H9 (cell line): ENCODE measurements at regions not wholly inside any gene's neighbourhood (a gene's known extent, or its start where the extent isn't known, plus 50 kb on each side); places are given as distances from the start of the nearest gene placed in this dataset.

ENCODE experiments used
- DNase-seq: peaks from one replicate; pipeline ENCODE4 v3.0.0-alpha.2; 2017
- H2AFZ ChIP-seq: one replicate; pipeline ENCODE4 v1.6.1; 2013; ENCODE audit warnings: mild to moderate bottlenecking, low read length, control low read depth, moderate library complexity
- H2AK5ac ChIP-seq: 2 replicates; pipeline ENCODE4 v1.6.1; 2013; ENCODE audit warnings: low read length, control low read depth, mixed read lengths; ENCODE audit not compliant: insufficient read length
- H2BK120ac ChIP-seq: one replicate; pipeline ENCODE4 v1.6.1; 2013; ENCODE audit warnings: low read depth, mild to moderate bottlenecking, low read length, control low read depth, inconsistent platforms; ENCODE audit not compliant: poor library complexity, severe bottlenecking
- H2BK12ac ChIP-seq: 2 replicates; pipeline ENCODE4 v1.6.1; 2013; ENCODE audit warnings: low read length, control low read depth, mixed read lengths, low read depth; ENCODE audit not compliant: insufficient read length
- H2BK15ac ChIP-seq: 2 replicates; pipeline ENCODE4 v1.6.1; 2013; ENCODE audit warnings: low read depth, low read length, control low read depth
- H2BK20ac ChIP-seq: one replicate; pipeline ENCODE4 v1.6.1; 2013; ENCODE audit warnings: low read depth, mild to moderate bottlenecking, low read length, control low read depth, inconsistent platforms; ENCODE audit not compliant: poor library complexity, severe bottlenecking
- H2BK5ac ChIP-seq: 2 replicates; pipeline ENCODE4 v1.6.1; 2013; ENCODE audit warnings: low read length, control low read depth, mixed read lengths; ENCODE audit not compliant: insufficient read length
- H3K14ac ChIP-seq: 2 replicates; pipeline ENCODE4 v1.6.1; 2013; ENCODE audit warnings: low read length, control low read depth; ENCODE audit not compliant: insufficient read depth
- H3K18ac ChIP-seq: 2 replicates; pipeline ENCODE4 v1.6.1; 2013; ENCODE audit warnings: low read depth, mild to moderate bottlenecking, mixed read lengths, low read length, control low read depth; ENCODE audit not compliant: insufficient read length
- H3K23ac ChIP-seq: 2 replicates; pipeline ENCODE4 v1.6.1; 2013; ENCODE audit warnings: low read length, control low read depth, mixed read lengths, low read depth; ENCODE audit not compliant: insufficient read length
- H3K23me2 ChIP-seq: 2 replicates; pipeline ENCODE4 v1.6.1; 2013; ENCODE audit warnings: low read depth, mild to moderate bottlenecking, mixed read lengths, low read length, control low read depth; ENCODE audit not compliant: insufficient read length, poor library complexity, severe bottlenecking
- H3K27ac ChIP-seq: 2 replicates; pipeline ENCODE4 v1.5.1; 2013; ENCODE audit warnings: low read length, control low read depth, mixed read lengths, low read depth; ENCODE audit not compliant: insufficient read length
- H3K27me3 ChIP-seq: 2 replicates; pipeline ENCODE4 v1.6.1; 2013; ENCODE audit warnings: low read length, control low read depth, inconsistent platforms; ENCODE audit not compliant: insufficient read depth
- H3K4ac ChIP-seq: 2 replicates; pipeline ENCODE4 v1.6.1; 2013; ENCODE audit warnings: low read depth, mild to moderate bottlenecking, control low read depth, inconsistent platforms, low read length, moderate library complexity
- H3K4me1 ChIP-seq: 2 replicates; pipeline ENCODE4 v1.6.1; 2013; ENCODE audit warnings: low read length, control low read depth, inconsistent platforms; ENCODE audit not compliant: insufficient read depth
- H3K4me2 ChIP-seq: 2 replicates; pipeline ENCODE4 v1.6.1; 2013; ENCODE audit warnings: low read length, control low read depth, mixed read lengths; ENCODE audit not compliant: insufficient read length, insufficient read depth
- H3K56ac ChIP-seq: 2 replicates; pipeline ENCODE4 v1.6.1; 2013; ENCODE audit warnings: low read depth, mild to moderate bottlenecking, mixed read lengths, low read length, control low read depth; ENCODE audit not compliant: insufficient read length
- H3K79me1 ChIP-seq: 2 replicates; pipeline ENCODE4 v1.6.1; 2013; ENCODE audit warnings: low read depth, mild to moderate bottlenecking, moderate library complexity, low read length, control low read depth, inconsistent platforms; ENCODE audit not compliant: insufficient read depth, poor library complexity, severe bottlenecking
- H3K79me2 ChIP-seq: 2 replicates; pipeline ENCODE4 v1.6.1; 2013; ENCODE audit warnings: low read length, control low read depth, inconsistent platforms; ENCODE audit not compliant: insufficient read depth
- H3K9ac ChIP-seq: 2 replicates; pipeline ENCODE4 v1.6.1; 2013; ENCODE audit warnings: low read length, control low read depth, mixed read lengths; ENCODE audit not compliant: insufficient read length; ENCODE audit errors: extremely low read depth
- H3K9me3 ChIP-seq: one replicate; pipeline ENCODE4 v1.6.1; 2013; ENCODE audit warnings: low read depth, low read length, inconsistent platforms; ENCODE audit not compliant: control insufficient read depth
- H3T11ph ChIP-seq: one replicate; pipeline ENCODE4 v1.6.1; 2013; ENCODE audit warnings: mild to moderate bottlenecking, low read length, control low read depth, inconsistent platforms
- H4K20me1 ChIP-seq: one replicate; pipeline ENCODE4 v1.6.1; 2013; ENCODE audit not compliant: control insufficient read depth, insufficient read length, insufficient read depth
- H4K5ac ChIP-seq: 2 replicates; pipeline ENCODE4 v1.6.1; 2013; ENCODE audit warnings: low read depth, mild to moderate bottlenecking, mixed read lengths, low read length, control low read depth; ENCODE audit not compliant: insufficient read length
- H4K8ac ChIP-seq: replicated peaks from 2 replicates; pipeline ENCODE4 v1.6.1; 2013; ENCODE audit warnings: low read length, control low read depth, mixed read lengths, low read depth; ENCODE audit not compliant: insufficient read length
- H4K91ac ChIP-seq: 2 replicates; pipeline ENCODE4 v1.6.1; 2013; ENCODE audit warnings: low read depth, mild to moderate bottlenecking, moderate library complexity, mixed read lengths, low read length, control low read depth; ENCODE audit not compliant: insufficient read length
- H3K27ac Mint-ChIP-seq, 3 experiments: 2 replicates in 2 of 3; 3 replicates in 1 of 3; pipeline ENCODE4 v1.8.0; 2020 to 2021; ENCODE audit warnings: mixed read lengths in 3 of 3, mild to moderate bottlenecking in 1 of 3, moderate library complexity in 1 of 3
- H3K27me3 Mint-ChIP-seq: 2 replicates; pipeline ENCODE4 v1.8.0; 2021; ENCODE audit warnings: low read depth, mild to moderate bottlenecking, moderate library complexity, mixed read lengths
- H3K36me3 Mint-ChIP-seq, 3 experiments: 2 replicates in 2 of 3; 3 replicates in 1 of 3; pipeline ENCODE4 v1.8.0; 2020 to 2021; ENCODE audit warnings: low read depth in 3 of 3, mixed read lengths in 3 of 3; ENCODE audit not compliant: insufficient read depth in 1 of 3
- H3K4me1 Mint-ChIP-seq, 2 experiments: 2 replicates each; pipeline ENCODE4 v1.8.0; 2020; ENCODE audit warnings: mixed read lengths in 2 of 2
- H3K4me3 Mint-ChIP-seq, 2 experiments: 2 replicates in 1 of 2; 3 replicates in 1 of 2; pipeline ENCODE4 v1.8.0; 2020 to 2021; ENCODE audit warnings: mild to moderate bottlenecking in 2 of 2, mixed read lengths in 2 of 2, moderate library complexity in 1 of 2
- H3K9me3 Mint-ChIP-seq, 2 experiments: 2 replicates in 1 of 2; 3 replicates in 1 of 2; pipeline ENCODE4 v1.8.0; 2020; ENCODE audit warnings: mild to moderate bottlenecking in 2 of 2, mixed read lengths in 2 of 2, moderate library complexity in 1 of 2
- WGBS: extraction: QIAGEN DNeasy Blood & Tissue Kit; methylation state at CpG from one replicate; pipeline ENCODE4 v1.1.7; 2013; ENCODE audit warnings: missing lambda C conversion rate, low lambda C conversion rate, mixed read lengths; ENCODE audit not compliant: insufficient read length; ENCODE audit errors: extremely low coverage; 5-methylcytosine and 5-hydroxymethylcytosine counted together
- TF ChIP-seq, protein P1 (sequence below): fragments of 200-600 bp; sonication (generic); conservative IDR thresholded peaks from 3 replicates; pipeline ENCODE4 v1.8.0; 2021; ENCODE audit warnings: antibody characterized with exemption, mild to moderate bottlenecking

DNA sequence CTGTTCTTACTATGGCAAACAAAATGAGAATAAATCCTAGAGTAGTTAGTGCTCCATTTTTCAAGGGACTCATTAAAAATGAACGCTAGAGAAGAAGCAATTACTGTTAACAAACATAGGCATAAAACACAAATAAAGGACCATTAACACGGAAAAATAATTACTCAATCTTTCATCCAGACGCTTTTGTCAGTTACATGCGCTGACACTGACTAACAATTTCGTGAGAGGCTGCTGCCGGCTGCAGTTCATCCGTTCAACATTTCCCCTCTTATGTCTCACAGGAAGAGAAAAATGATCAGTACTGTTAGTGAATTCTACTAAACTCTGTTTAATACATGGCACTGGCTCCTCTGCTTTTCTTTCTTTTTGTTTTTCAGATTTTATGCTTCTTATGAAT lies 472.7 kb upstream of the FLRT2 start:
- no peak for DNase-seq
- no peaks in the 10 kb centered on the region for H3K27me3 Mint-ChIP-seq
- Histone ChIP-seq H3K9ac (no peak overlapping the region), H4K5ac (no peak overlapping the region), H2BK12ac (no peak overlapping the region), H3T11ph (no peak overlapping the region), H3K9me3 (peaks cover 17% of the 10 kb centered on the region), H2BK5ac (no peak overlapping the region), H4K8ac (no peak overlapping the region), H3K14ac (no peak overlapping the region), H3K23ac (no peak overlapping the region), H2BK120ac (no peak overlapping the region), H3K79me2 (no peaks in the 10 kb centered on the region), H3K27me3 (no peaks in the 10 kb centered on the region), H3K27ac (no peak overlapping the region), H3K56ac (no peak overlapping the region), H3K4ac (no peak overlapping the region), H2BK15ac (no peak overlapping the region), H3K23me2 (no peaks in the 10 kb centered on the region), H2BK20ac (no peak overlapping the region), H3K4me1 (no peaks in the 10 kb centered on the region), H2AK5ac (no peak overlapping the region), H2AFZ (no peak overlapping the region), H4K91ac (no peak overlapping the region), H3K18ac (no peak overlapping the region), H3K4me2 (no peak overlapping the region), H4K20me1 (no peaks in the 10 kb centered on the region), H3K79me1 (no peaks in the 10 kb centered on the region)
- WGBS: no CpG with 5 or more reads among the region's 7 CpGs
- TF ChIP-seq, protein P1, sequence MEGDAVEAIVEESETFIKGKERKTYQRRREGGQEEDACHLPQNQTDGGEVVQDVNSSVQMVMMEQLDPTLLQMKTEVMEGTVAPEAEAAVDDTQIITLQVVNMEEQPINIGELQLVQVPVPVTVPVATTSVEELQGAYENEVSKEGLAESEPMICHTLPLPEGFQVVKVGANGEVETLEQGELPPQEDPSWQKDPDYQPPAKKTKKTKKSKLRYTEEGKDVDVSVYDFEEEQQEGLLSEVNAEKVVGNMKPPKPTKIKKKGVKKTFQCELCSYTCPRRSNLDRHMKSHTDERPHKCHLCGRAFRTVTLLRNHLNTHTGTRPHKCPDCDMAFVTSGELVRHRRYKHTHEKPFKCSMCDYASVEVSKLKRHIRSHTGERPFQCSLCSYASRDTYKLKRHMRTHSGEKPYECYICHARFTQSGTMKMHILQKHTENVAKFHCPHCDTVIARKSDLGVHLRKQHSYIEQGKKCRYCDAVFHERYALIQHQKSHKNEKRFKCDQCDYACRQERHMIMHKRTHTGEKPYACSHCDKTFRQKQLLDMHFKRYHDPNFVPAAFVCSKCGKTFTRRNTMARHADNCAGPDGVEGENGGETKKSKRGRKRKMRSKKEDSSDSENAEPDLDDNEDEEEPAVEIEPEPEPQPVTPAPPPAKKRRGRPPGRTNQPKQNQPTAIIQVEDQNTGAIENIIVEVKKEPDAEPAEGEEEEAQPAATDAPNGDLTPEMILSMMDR: no peak
- H3K36me3 Mint-ChIP-seq: peaks cover 18 to 30% (median 21%) of the 10 kb centered on the region in 3 experiments
- peaks cover 33 to 36% of the 10 kb centered on the region in 2 experiments for H3K9me3 Mint-ChIP-seq
- H3K4me3 Mint-ChIP-seq: no peak overlapping the region
- H3K27ac Mint-ChIP-seq: no peak overlapping the region
- H3K4me1 Mint-ChIP-seq: no peaks in the 10 kb centered on the region
